Neural progenitor cell (in vitro differentiated cells): ENCODE measurements at regions not wholly inside any gene's neighbourhood (a gene's known extent, or its start where the extent isn't known, plus 50 kb on each side); places are given as distances from the start of the nearest gene placed in this dataset.

Experiments used
- DNase-seq: peaks from one replicate; pipeline ENCODE4 v3.0.0-alpha.2; 2016; ENCODE audit warnings: low spot score
- H2AFZ ChIP-seq: fragments of 200-600 bp; sonication (generic); replicated peaks from 2 replicates; pipeline ENCODE4 v1.6.1; 2016; ENCODE audit warnings: antibody characterized with exemption
- H3F3A ChIP-seq: fragments of 200-600 bp; sonication (generic); 2 replicates; pipeline ENCODE4 v1.6.1; 2016; ENCODE audit warnings: antibody characterized with exemption, low read depth
- H3K27ac ChIP-seq: fragments of 200-600 bp; sonication (generic); 2 replicates; pipeline ENCODE4 v1.5.1; 2016; ENCODE audit warnings: mild to moderate bottlenecking
- H3K27me3 ChIP-seq: fragments of 200-600 bp; sonication (generic); 2 replicates; pipeline ENCODE4 v1.6.1; 2016; ENCODE audit warnings: mild to moderate bottlenecking, moderate library complexity
- H3K36me3 ChIP-seq: fragments of 200-600 bp; sonication (generic); 2 replicates; pipeline ENCODE4 v1.5.1; 2016
- H3K4me1 ChIP-seq: fragments of 200-600 bp; sonication (generic); 2 replicates; pipeline ENCODE4 v1.6.1; 2016; ENCODE audit warnings: mixed run types
- H3K4me2 ChIP-seq: fragments of 200-600 bp; sonication (generic); 2 replicates; pipeline ENCODE4 v1.6.1; 2016
- H3K4me3 ChIP-seq: fragments of 200-600 bp; sonication (generic); 2 replicates; pipeline ENCODE4 v1.5.1; 2016
- H3K79me2 ChIP-seq: fragments of 200-600 bp; sonication (generic); 2 replicates; pipeline ENCODE4 v1.6.1; 2016; ENCODE audit warnings: low read depth
- H3K9ac ChIP-seq: fragments of 200-600 bp; sonication (generic); 2 replicates; pipeline ENCODE4 v1.6.1; 2016
- H3K9me3 ChIP-seq: fragments of 200-600 bp; sonication (generic); 2 replicates; pipeline ENCODE4 v1.5.1; 2016; ENCODE audit warnings: low read depth
- H4K20me1 ChIP-seq: fragments of 200-600 bp; sonication (generic); 2 replicates; pipeline ENCODE4 v1.6.1; 2016; ENCODE audit warnings: low read depth
- H3K27ac Mint-ChIP-seq: 3 replicates; pipeline ENCODE4 v1.8.0; 2021; ENCODE audit warnings: mixed read lengths
- H3K27me3 Mint-ChIP-seq: 2 replicates; pipeline ENCODE4 v1.8.0; 2022; ENCODE audit warnings: low read depth, mild to moderate bottlenecking, inconsistent platforms, moderate library complexity, mixed read lengths; ENCODE audit not compliant: insufficient read depth
- H3K36me3 Mint-ChIP-seq: 3 replicates; pipeline ENCODE4 v1.8.0; 2021; ENCODE audit warnings: mixed read lengths
- H3K4me1 Mint-ChIP-seq: 3 replicates; pipeline ENCODE4 v1.8.0; 2021; ENCODE audit warnings: mixed read lengths
- H3K4me3 Mint-ChIP-seq: 3 replicates; pipeline ENCODE4 v1.8.0; 2021; ENCODE audit warnings: mild to moderate bottlenecking, moderate library complexity, mixed read lengths
- H3K9me3 Mint-ChIP-seq: 3 replicates; pipeline ENCODE4 v1.8.0; 2020; ENCODE audit warnings: mixed read lengths
- EZH2 ChIP-seq: fragments of 200-600 bp; sonication (generic); IDR thresholded peaks from 2 replicates; pipeline ENCODE4 v1.6.1; 2017; ENCODE audit warnings: antibody characterized with exemption, mild to moderate bottlenecking, moderate library complexity
- EZH2phosphoT487 ChIP-seq: fragments of 200-600 bp; sonication (generic); IDR thresholded peaks from 2 replicates; pipeline ENCODE4 v1.6.1; 2017; ENCODE audit warnings: antibody characterized with exemption
- TF ChIP-seq, protein P1 (sequence below): fragments of 200-600 bp; sonication (generic); IDR thresholded peaks from 2 replicates; pipeline ENCODE4 v1.5.1; 2017; ENCODE audit warnings: antibody characterized with exemption, mild to moderate bottlenecking

DNA sequence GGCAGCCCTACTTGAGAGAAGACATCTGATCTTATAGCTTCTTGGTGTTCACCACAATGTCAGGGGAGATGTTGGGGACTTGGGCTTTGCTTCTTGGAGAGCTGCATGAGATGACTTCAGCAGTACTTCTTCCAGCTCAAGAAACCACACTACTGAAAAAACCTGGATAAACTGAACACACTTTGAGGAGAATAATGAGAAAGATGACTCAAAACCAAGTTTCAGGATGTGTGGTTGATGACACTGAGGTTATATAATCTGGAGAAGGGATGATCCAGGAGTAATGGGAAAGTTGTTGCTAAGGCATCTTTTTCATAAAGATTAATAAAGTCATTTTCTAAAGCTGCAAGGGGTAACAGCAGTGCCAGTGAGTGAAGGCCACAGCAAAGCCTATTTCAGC is 58.4 kb upstream of the PNPLA4 start:
- TF ChIP-seq EZH2 (no peak), EZH2phosphoT487 (no peak)
- TF ChIP-seq, protein P1, sequence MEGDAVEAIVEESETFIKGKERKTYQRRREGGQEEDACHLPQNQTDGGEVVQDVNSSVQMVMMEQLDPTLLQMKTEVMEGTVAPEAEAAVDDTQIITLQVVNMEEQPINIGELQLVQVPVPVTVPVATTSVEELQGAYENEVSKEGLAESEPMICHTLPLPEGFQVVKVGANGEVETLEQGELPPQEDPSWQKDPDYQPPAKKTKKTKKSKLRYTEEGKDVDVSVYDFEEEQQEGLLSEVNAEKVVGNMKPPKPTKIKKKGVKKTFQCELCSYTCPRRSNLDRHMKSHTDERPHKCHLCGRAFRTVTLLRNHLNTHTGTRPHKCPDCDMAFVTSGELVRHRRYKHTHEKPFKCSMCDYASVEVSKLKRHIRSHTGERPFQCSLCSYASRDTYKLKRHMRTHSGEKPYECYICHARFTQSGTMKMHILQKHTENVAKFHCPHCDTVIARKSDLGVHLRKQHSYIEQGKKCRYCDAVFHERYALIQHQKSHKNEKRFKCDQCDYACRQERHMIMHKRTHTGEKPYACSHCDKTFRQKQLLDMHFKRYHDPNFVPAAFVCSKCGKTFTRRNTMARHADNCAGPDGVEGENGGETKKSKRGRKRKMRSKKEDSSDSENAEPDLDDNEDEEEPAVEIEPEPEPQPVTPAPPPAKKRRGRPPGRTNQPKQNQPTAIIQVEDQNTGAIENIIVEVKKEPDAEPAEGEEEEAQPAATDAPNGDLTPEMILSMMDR: no peak
- H3K4me3 Mint-ChIP-seq: no peak overlapping the region
- Histone ChIP-seq H3K79me2 (no peaks in the 10 kb centered on the region), H4K20me1 (no peaks in the 10 kb centered on the region), H3K4me3 (no peak overlapping the region), H3K4me2 (no peak overlapping the region), H2AFZ (no peak overlapping the region), H3K9ac (no peak overlapping the region), H3F3A (no peaks in the 10 kb centered on the region), H3K9me3 (no peaks in the 10 kb centered on the region), H3K27me3 (no peaks in the 10 kb centered on the region), H3K36me3 (no peaks in the 10 kb centered on the region), H3K4me1 (no peaks in the 10 kb centered on the region), H3K27ac (no peak overlapping the region)
- no peak for DNase-seq
- no peaks in the 10 kb centered on the region for H3K36me3 Mint-ChIP-seq
- H3K9me3 Mint-ChIP-seq: peaks cover 6% of the 10 kb centered on the region
- no peak overlapping the region for H3K27ac Mint-ChIP-seq
- peaks cover 2% of the 10 kb centered on the region for H3K4me1 Mint-ChIP-seq
- H3K27me3 Mint-ChIP-seq: peaks cover 2% of the 10 kb centered on the region

DNA sequence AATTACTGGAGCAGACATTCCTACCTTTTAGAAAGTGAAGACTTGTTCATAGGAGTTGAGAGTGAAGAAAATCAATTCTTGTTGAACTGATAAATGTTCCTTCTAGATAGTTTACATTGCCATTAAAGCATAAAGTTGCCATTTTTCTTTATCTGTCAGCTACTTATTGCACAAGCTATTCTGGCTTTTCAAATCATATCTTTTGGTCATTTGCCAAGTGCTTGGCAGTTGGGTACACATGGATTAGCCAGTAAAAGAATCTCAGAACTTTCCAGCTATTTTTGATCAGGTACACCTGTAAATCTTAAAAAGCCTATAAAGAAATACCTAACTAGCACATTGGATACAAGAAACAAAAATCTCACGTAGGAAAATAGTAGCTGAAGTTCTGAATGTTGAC is 56.4 kb upstream of the PNPLA4 start:
- Histone ChIP-seq H3K9me3 (no peaks in the 10 kb centered on the region), H3K4me3 (no peak overlapping the region), H3K27ac (no peak overlapping the region), H3K27me3 (no peaks in the 10 kb centered on the region), H2AFZ (no peak overlapping the region), H3F3A (no peaks in the 10 kb centered on the region), H4K20me1 (no peaks in the 10 kb centered on the region), H3K79me2 (no peaks in the 10 kb centered on the region), H3K36me3 (no peaks in the 10 kb centered on the region), H3K9ac (no peak overlapping the region), H3K4me2 (no peak overlapping the region), H3K4me1 (no peaks in the 10 kb centered on the region)
- H3K27ac Mint-ChIP-seq: no peak overlapping the region
- no peak overlapping the region for H3K4me3 Mint-ChIP-seq
- H3K9me3 Mint-ChIP-seq: peaks cover 3% of the 10 kb centered on the region
- peaks cover 3% of the 10 kb centered on the region for H3K27me3 Mint-ChIP-seq
- no peak for TF ChIP-seq EZH2
- TF ChIP-seq EZH2phosphoT487: no peak
- TF ChIP-seq, protein P1: no peak
- H3K4me1 Mint-ChIP-seq: peaks cover 2% of the 10 kb centered on the region
- H3K36me3 Mint-ChIP-seq: no peaks in the 10 kb centered on the region
- DNase-seq: no peak
